GM12878 (cell line): ENCODE measurements at regions not wholly inside any gene's neighbourhood (a gene's known extent, or its start where the extent isn't known, plus 50 kb on each side); places are given as distances from the start of the nearest gene placed in this dataset.

Experiments
- BRCA1 ChIP-seq: IDR thresholded peaks from 2 replicates; pipeline ENCODE4 v1.6.1; 2011; ENCODE audit warnings: low read depth, low read length, improper control_type of control experiment
- HDAC2 ChIP-seq: fragments of 200-600 bp; sonication (generic); IDR thresholded peaks from 2 replicates; pipeline ENCODE4 v1.6.1; 2017
- HDAC6 ChIP-seq: fragments of 200-600 bp; sonication (generic); IDR thresholded peaks from one replicate; pipeline ENCODE4 v1.8.0; 2017; ENCODE audit warnings: antibody characterized with exemption; ENCODE audit not compliant: unreplicated experiment
- NBN ChIP-seq: fragments of 450-650 bp; IDR thresholded peaks from 2 replicates; pipeline ENCODE4 v1.6.1; 2016
- RBBP5 ChIP-seq: fragments of 200-600 bp; sonication (generic); conservative IDR thresholded peaks from 2 replicates; pipeline ENCODE4 v1.6.1; 2016
- SIX5 ChIP-seq: IDR thresholded peaks from 2 replicates; pipeline ENCODE4 v1.6.1; 2011; ENCODE audit warnings: mild to moderate bottlenecking, low read depth, low read length, moderate library complexity; ENCODE audit not compliant: severe bottlenecking
- TCF12 ChIP-seq: IDR thresholded peaks from 2 replicates; pipeline ENCODE4 v1.6.1; 2011; ENCODE audit warnings: low read depth, mild to moderate bottlenecking, low read length
- TF ChIP-seq, protein P1 (sequence below), 3 experiments: IDR thresholded peaks in 2 of 3; conservative IDR thresholded peaks in 1 of 3; 2 replicates each; pipeline ENCODE4 v1.5.1; 2011; ENCODE audit warnings: low read depth in 3 of 3, low read length in 3 of 3, mild to moderate bottlenecking in 3 of 3, control low read depth in 2 of 3, moderate library complexity in 2 of 3, inconsistent platforms in 1 of 3, mixed read lengths in 1 of 3; ENCODE audit not compliant: control insufficient read depth in 2 of 3, insufficient read depth in 1 of 3; ENCODE audit errors: extremely low read depth in 1 of 3
- TF ChIP-seq, protein P2 (sequence below): IDR thresholded peaks from 2 replicates; pipeline ENCODE4 v1.6.1; 2011; ENCODE audit warnings: low read depth, low read length, improper control_type of control experiment, borderline replicate concordance

DNA sequence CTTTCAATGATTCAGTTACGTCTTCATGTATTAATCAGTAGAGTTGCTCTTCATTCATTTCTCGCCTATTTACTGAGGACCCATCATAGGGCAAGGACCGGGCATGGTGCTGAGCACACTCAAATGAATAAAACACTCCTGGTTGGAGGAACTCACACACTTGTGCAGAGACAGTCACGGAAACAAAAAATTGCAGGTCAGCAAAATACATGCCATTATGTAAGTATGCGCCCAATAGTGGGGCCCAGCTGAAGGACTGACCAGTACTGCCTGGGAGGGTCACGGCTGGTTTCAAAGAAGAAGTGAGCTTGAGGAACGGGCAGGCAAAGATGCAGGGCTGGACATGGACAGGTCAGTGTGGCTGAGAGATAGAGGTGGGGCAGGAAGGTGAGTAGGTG, 102.9 kb downstream of the DDX1 start:
- TF ChIP-seq, protein P1, sequence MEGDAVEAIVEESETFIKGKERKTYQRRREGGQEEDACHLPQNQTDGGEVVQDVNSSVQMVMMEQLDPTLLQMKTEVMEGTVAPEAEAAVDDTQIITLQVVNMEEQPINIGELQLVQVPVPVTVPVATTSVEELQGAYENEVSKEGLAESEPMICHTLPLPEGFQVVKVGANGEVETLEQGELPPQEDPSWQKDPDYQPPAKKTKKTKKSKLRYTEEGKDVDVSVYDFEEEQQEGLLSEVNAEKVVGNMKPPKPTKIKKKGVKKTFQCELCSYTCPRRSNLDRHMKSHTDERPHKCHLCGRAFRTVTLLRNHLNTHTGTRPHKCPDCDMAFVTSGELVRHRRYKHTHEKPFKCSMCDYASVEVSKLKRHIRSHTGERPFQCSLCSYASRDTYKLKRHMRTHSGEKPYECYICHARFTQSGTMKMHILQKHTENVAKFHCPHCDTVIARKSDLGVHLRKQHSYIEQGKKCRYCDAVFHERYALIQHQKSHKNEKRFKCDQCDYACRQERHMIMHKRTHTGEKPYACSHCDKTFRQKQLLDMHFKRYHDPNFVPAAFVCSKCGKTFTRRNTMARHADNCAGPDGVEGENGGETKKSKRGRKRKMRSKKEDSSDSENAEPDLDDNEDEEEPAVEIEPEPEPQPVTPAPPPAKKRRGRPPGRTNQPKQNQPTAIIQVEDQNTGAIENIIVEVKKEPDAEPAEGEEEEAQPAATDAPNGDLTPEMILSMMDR (IDR thresholded peaks at IDR 0.05 in 2 of 3, conservative IDR thresholded peaks at IDR 0.05 in 1 of 3; ENCODE audit: control insufficient read depth in 2 of 3, extremely low read depth in 1 of 3, insufficient read depth in 1 of 3, low read depth in 3 of 3, low read length in 3 of 3) = no peak
- no peak for TF ChIP-seq HDAC2
- no peak for TF ChIP-seq RBBP5
- no peak for TF ChIP-seq HDAC6
- TF ChIP-seq NBN = no peak
- no peak for TF ChIP-seq BRCA1
- no peak for TF ChIP-seq SIX5
- no peak for TF ChIP-seq TCF12
- TF ChIP-seq, protein P2, sequence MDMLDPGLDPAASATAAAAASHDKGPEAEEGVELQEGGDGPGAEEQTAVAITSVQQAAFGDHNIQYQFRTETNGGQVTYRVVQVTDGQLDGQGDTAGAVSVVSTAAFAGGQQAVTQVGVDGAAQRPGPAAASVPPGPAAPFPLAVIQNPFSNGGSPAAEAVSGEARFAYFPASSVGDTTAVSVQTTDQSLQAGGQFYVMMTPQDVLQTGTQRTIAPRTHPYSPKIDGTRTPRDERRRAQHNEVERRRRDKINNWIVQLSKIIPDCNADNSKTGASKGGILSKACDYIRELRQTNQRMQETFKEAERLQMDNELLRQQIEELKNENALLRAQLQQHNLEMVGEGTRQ = no peak
